CD4-positive, CD25-positive, alpha-beta regulatory T cell (primary cell): ENCODE measurements at regions not wholly inside any gene's neighbourhood (a gene's known extent, or its start where the extent isn't known, plus 50 kb on each side); places are given as distances from the start of the nearest gene placed in this dataset.

ENCODE experiments used
- ATAC-seq, 2 donors: fragments of 150-1000 bp; cut with Tn5 transposase; one replicate each; pipeline ENCODE4 v1.10.0; 2021; ENCODE audit warnings: low read depth in 2 of 2, moderate number of reproducible peaks in 2 of 2, moderate library complexity in 1 of 2
- DNase-seq, 3 donors: peaks; one replicate each; pipeline versions ENCODE4 v3.0.0 to v3.0.0-alpha.2; 2012 to 2022; ENCODE audit warnings: mixed read lengths in 1 of 3
- H3K27ac ChIP-seq: one replicate; pipeline ENCODE4 v1.7.0; 2013; ENCODE audit warnings: mild to moderate bottlenecking, low read length; ENCODE audit not compliant: insufficient read depth, poor library complexity, severe bottlenecking
- H3K27me3 ChIP-seq: one replicate; pipeline ENCODE4 v1.7.0; 2013; ENCODE audit warnings: low read length; ENCODE audit not compliant: control insufficient read depth, insufficient read depth
- H3K36me3 ChIP-seq: one replicate; pipeline ENCODE4 v1.7.0; 2013; ENCODE audit warnings: mild to moderate bottlenecking, low read length, moderate library complexity; ENCODE audit not compliant: control insufficient read depth, insufficient read depth
- H3K4me1 ChIP-seq: 2 replicates; pipeline ENCODE4 v1.7.0; 2013; ENCODE audit warnings: mild to moderate bottlenecking, low read length; ENCODE audit not compliant: insufficient read depth, control insufficient read depth, poor library complexity, severe bottlenecking
- H3K4me3 ChIP-seq: one replicate; pipeline ENCODE4 v1.7.0; 2013; ENCODE audit warnings: low read depth, mild to moderate bottlenecking, low read length, moderate library complexity
- H3K9me3 ChIP-seq, 2 experiments: 1 replicate in 1 of 2; 2 replicates in 1 of 2; pipeline ENCODE4 v1.7.0; 2013; ENCODE audit warnings: low read length in 2 of 2, mild to moderate bottlenecking in 1 of 2, moderate library complexity in 1 of 2; ENCODE audit not compliant: control insufficient read depth in 2 of 2
- H3K27ac Mint-ChIP-seq, 3 donors: one replicate each; pipeline ENCODE4 v1.8.0; 2020 to 2022; ENCODE audit warnings: mild to moderate bottlenecking in 3 of 3, mixed read lengths in 3 of 3, moderate library complexity in 2 of 3
- H3K27me3 Mint-ChIP-seq: one replicate; pipeline ENCODE4 v1.8.0; 2022; ENCODE audit warnings: mild to moderate bottlenecking, mixed read lengths
- H3K36me3 Mint-ChIP-seq: one replicate; pipeline ENCODE4 v1.8.0; 2020; ENCODE audit warnings: mixed read lengths
- H3K4me1 Mint-ChIP-seq, 4 donors: one replicate each; pipeline ENCODE4 v1.8.0; 2020 to 2022; ENCODE audit warnings: mixed read lengths in 4 of 4, mild to moderate bottlenecking in 1 of 4
- H3K4me3 Mint-ChIP-seq, 4 donors: one replicate each; pipeline ENCODE4 v1.8.0; 2020 to 2022; ENCODE audit warnings: mild to moderate bottlenecking in 4 of 4, mixed read lengths in 4 of 4, moderate library complexity in 3 of 4
- H3K9me3 Mint-ChIP-seq, 7 donors: one replicate each; pipeline ENCODE4 v1.8.0; 2020 to 2022; ENCODE audit warnings: mixed read lengths in 7 of 7, mild to moderate bottlenecking in 3 of 7, moderate library complexity in 2 of 7

GRCh38 chr9:103399535-103399934 is 404.4 kb downstream of the CYLC2 start:
- Mint-ChIP-seq H3K27me3 (no peaks in the 10 kb centered on the region), H3K27ac (no peak overlapping the region)
- no peak for ATAC-seq

GRCh38 chr9:103407260-103407659 is 412.1 kb downstream of the CYLC2 start:
- peaks cover 0 to 2% (median 0%) of the 10 kb centered on the region in 4 donors for H3K4me1 Mint-ChIP-seq
- no peaks in the 10 kb centered on the region for H3K27me3 ChIP-seq
- no peaks in the 10 kb centered on the region for H3K27me3 Mint-ChIP-seq
- H3K9me3 ChIP-seq = no peaks in the 10 kb centered on the region
- H3K36me3 Mint-ChIP-seq = no peaks in the 10 kb centered on the region
- DNase-seq = no peak
- H3K4me3 Mint-ChIP-seq = no peak overlapping the region
- no peaks in the 10 kb centered on the region for H3K36me3 ChIP-seq
- H3K27ac Mint-ChIP-seq = no peak overlapping the region
- no peaks in the 10 kb centered on the region for H3K4me1 ChIP-seq
- no peak overlapping the region for H3K27ac ChIP-seq
- H3K4me3 ChIP-seq = no peak overlapping the region
- no peak for ATAC-seq
- peaks cover 0 to 5% (median 0%) of the 10 kb centered on the region in 7 donors for H3K9me3 Mint-ChIP-seq

More at GRCh38 chr9:103399535-103399934, 404.4 kb downstream of the CYLC2 start:
- DNase-seq = no peak
- no peak overlapping the region for H3K27ac ChIP-seq
- Mint-ChIP-seq H3K4me1 (no peaks in the 10 kb centered on the region), H3K9me3 (peaks cover 0 to 5% (median 1%) of the 10 kb centered on the region in 7 donors), H3K36me3 (no peaks in the 10 kb centered on the region), H3K4me3 (no peak overlapping the region)
- H3K27me3 ChIP-seq = no peaks in the 10 kb centered on the region
- H3K4me1 ChIP-seq = no peaks in the 10 kb centered on the region
- H3K4me3 ChIP-seq = no peak overlapping the region
- no peaks in the 10 kb centered on the region for H3K36me3 ChIP-seq
- H3K9me3 ChIP-seq = no peaks in the 10 kb centered on the region

GRCh38 chr9:103410059-103410458 is 414.9 kb downstream of the CYLC2 start:
- H3K9me3 Mint-ChIP-seq = peaks cover 0 to 4% (median 2%) of the 10 kb centered on the region in 7 donors
- no peaks in the 10 kb centered on the region for H3K36me3 Mint-ChIP-seq

GRCh38 chr9:103427696-103428095 is 432.6 kb downstream of the CYLC2 start:
- peaks cover 0 to 12% (median 1%) of the 10 kb centered on the region in 7 donors for H3K9me3 Mint-ChIP-seq
- H3K27me3 Mint-ChIP-seq = no peaks in the 10 kb centered on the region
- H3K4me3 ChIP-seq = no peak overlapping the region
- H3K4me1 ChIP-seq = no peaks in the 10 kb centered on the region
- no peaks in the 10 kb centered on the region for H3K4me1 Mint-ChIP-seq
- no peak for ATAC-seq
- no peaks in the 10 kb centered on the region for H3K36me3 ChIP-seq
- H3K27ac ChIP-seq = no peak overlapping the region
- no peaks in the 10 kb centered on the region for H3K9me3 ChIP-seq
- no peak for DNase-seq
- H3K27ac Mint-ChIP-seq = no peak overlapping the region
- no peak overlapping the region for H3K4me3 Mint-ChIP-seq
- H3K27me3 ChIP-seq = no peaks in the 10 kb centered on the region
- H3K36me3 Mint-ChIP-seq = no peaks in the 10 kb centered on the region

More at GRCh38 chr9:103410059-103410458, 414.9 kb downstream of the CYLC2 start:
- no peak overlapping the region for H3K27ac Mint-ChIP-seq
- H3K4me1 ChIP-seq = no peaks in the 10 kb centered on the region
- H3K9me3 ChIP-seq = no peaks in the 10 kb centered on the region
- no peaks in the 10 kb centered on the region for H3K27me3 Mint-ChIP-seq
- H3K36me3 ChIP-seq = no peaks in the 10 kb centered on the region
- DNase-seq (no peak), ATAC-seq (no peak)
- no peaks in the 10 kb centered on the region for H3K27me3 ChIP-seq
- no peak overlapping the region for H3K27ac ChIP-seq
- no peak overlapping the region for H3K4me3 Mint-ChIP-seq
- H3K4me3 ChIP-seq = no peak overlapping the region
- peaks cover 0 to 2% (median 0%) of the 10 kb centered on the region in 4 donors for H3K4me1 Mint-ChIP-seq

GRCh38 chr9:103430469-103430868 is 435.3 kb downstream of the CYLC2 start:
- DNase-seq (no peak), ATAC-seq (no peak)
- H3K4me1 Mint-ChIP-seq = no peaks in the 10 kb centered on the region
- H3K36me3 ChIP-seq = no peaks in the 10 kb centered on the region
- H3K36me3 Mint-ChIP-seq = no peaks in the 10 kb centered on the region
- H3K27me3 ChIP-seq = no peaks in the 10 kb centered on the region
- peaks cover 0 to 8% (median 2%) of the 10 kb centered on the region in 7 donors for H3K9me3 Mint-ChIP-seq
- H3K4me1 ChIP-seq = no peaks in the 10 kb centered on the region
- H3K9me3 ChIP-seq = no peaks in the 10 kb centered on the region
- no peak overlapping the region for H3K4me3 Mint-ChIP-seq
- no peak overlapping the region for H3K4me3 ChIP-seq
- H3K27ac ChIP-seq = no peak overlapping the region
- H3K27ac Mint-ChIP-seq = no peak overlapping the region
- H3K27me3 Mint-ChIP-seq = no peaks in the 10 kb centered on the region

GRCh38 chr9:103431809-103432208 is 436.7 kb downstream of the CYLC2 start:
- Mint-ChIP-seq H3K4me3 (no peak overlapping the region), H3K9me3 (peaks cover 0 to 8% (median 3%) of the 10 kb centered on the region in 7 donors), H3K36me3 (no peaks in the 10 kb centered on the region), H3K27me3 (no peaks in the 10 kb centered on the region), H3K27ac (no peak overlapping the region), H3K4me1 (no peaks in the 10 kb centered on the region)
- Histone ChIP-seq H3K27ac (no peak overlapping the region), H3K36me3 (no peaks in the 10 kb centered on the region), H3K9me3 (no peaks in the 10 kb centered on the region), H3K4me3 (no peak overlapping the region), H3K4me1 (no peaks in the 10 kb centered on the region), H3K27me3 (no peaks in the 10 kb centered on the region)
- ATAC-seq (no peak), DNase-seq (no peak)

- Mint-ChIP-seq H3K4me1 (no peaks in the 10 kb centered on the region), H3K27me3 (no peaks in the 10 kb centered on the region), H3K9me3 (peaks cover 0 to 3% (median 0%) of the 10 kb centered on the region in 7 donors), H3K4me3 (no peak overlapping the region), H3K27ac (no peak overlapping the region), H3K36me3 (no peaks in the 10 kb centered on the region)
- DNase-seq = no peak
- Histone ChIP-seq H3K27ac (no peak overlapping the region), H3K36me3 (no peaks in the 10 kb centered on the region), H3K27me3 (no peaks in the 10 kb centered on the region), H3K4me1 (no peaks in the 10 kb centered on the region), H3K4me3 (no peak overlapping the region), H3K9me3 (peaks cover 0 to 1% of the 10 kb centered on the region in 2 experiments)
- ATAC-seq = no peak
Measured at GRCh38 chr9:103444176-103444575, 449.0 kb downstream of the CYLC2 start.

GRCh38 chr9:103458826-103459225 is 463.7 kb downstream of the CYLC2 start:
- no peak overlapping the region for H3K27ac ChIP-seq
- H3K9me3 ChIP-seq = peaks cover 0 to 2% of the 10 kb centered on the region in 2 experiments
- H3K36me3 Mint-ChIP-seq = no peaks in the 10 kb centered on the region
- no peaks in the 10 kb centered on the region for H3K27me3 ChIP-seq
- no peak overlapping the region for H3K4me3 Mint-ChIP-seq
- DNase-seq (no peak), ATAC-seq (no peak)
- H3K36me3 ChIP-seq = no peaks in the 10 kb centered on the region
- peaks cover 1 to 8% (median 4%) of the 10 kb centered on the region in 7 donors for H3K9me3 Mint-ChIP-seq
- no peak overlapping the region for H3K27ac Mint-ChIP-seq
- H3K4me1 ChIP-seq = no peaks in the 10 kb centered on the region
- H3K27me3 Mint-ChIP-seq = no peaks in the 10 kb centered on the region
- H3K4me1 Mint-ChIP-seq = no peaks in the 10 kb centered on the region
- no peak overlapping the region for H3K4me3 ChIP-seq
